PC-9 (cell line): ENCODE measurements at regions not wholly inside any gene's neighbourhood (a gene's known extent, or its start where the extent isn't known, plus 50 kb on each side); places are given as distances from the start of the nearest gene placed in this dataset.
"Not testable (repeated sequence)": the region's sequence is repeated elsewhere in the genome, so short reads cannot be mapped to it uniquely, and the experiment has no call there.

ENCODE experiments used
- BruUV-seq: library from RNA; stranded (reverse); fragments of 400-500 nt; replicated peaks from 2 replicates; lab custom pipeline; 2021; lab: Mats Ljungman, UMichigan
- CTCF ChIA-PET: fragments of 300-600 bp; sonication (Branson Sonifier 250); formaldehyde crosslinking; loops from one replicate; lab custom pipeline; 2022; ENCODE audit warnings: antibody characterized with exemption; lab: Charles Lee
- POLR2A ChIA-PET: fragments of 300-600 bp; sonication (Branson Sonifier 250); formaldehyde crosslinking; loops from one replicate; lab custom pipeline; 2022; ENCODE audit warnings: antibody characterized with exemption; ENCODE audit not compliant: unreplicated experiment; lab: Charles Lee
- DNase-seq, 2 experiments: peaks; one replicate each; pipeline versions ENCODE4 v3.0.0 to v3.0.0-alpha.2; 2015 to 2022; ENCODE audit warnings: mixed read lengths in 1 of 2
- H2AFZ ChIP-seq: fragments of 200-600 bp; sonication (generic); 2 replicates; pipeline ENCODE4 v1.8.1; 2017; ENCODE audit warnings: antibody characterized with exemption
- H3F3A ChIP-seq: fragments of 200-600 bp; sonication (generic); 2 replicates; pipeline ENCODE4 v1.8.1; 2017; ENCODE audit warnings: antibody characterized with exemption, mild to moderate bottlenecking, low read depth; ENCODE audit not compliant: insufficient read depth
- H3K27ac ChIP-seq: fragments of 200-600 bp; sonication (generic); 2 replicates; pipeline ENCODE4 v1.6.1; 2016; ENCODE audit warnings: mixed run types
- H3K27me3 ChIP-seq: fragments of 200-600 bp; sonication (generic); 2 replicates; pipeline ENCODE4 v1.6.1; 2016; ENCODE audit warnings: low read depth, mixed run types; ENCODE audit not compliant: insufficient read depth
- H3K36me3 ChIP-seq: fragments of 200-600 bp; sonication (generic); 2 replicates; pipeline ENCODE4 v1.6.1; 2016; ENCODE audit warnings: low read depth, mixed run types
- H3K4me1 ChIP-seq: fragments of 200-600 bp; sonication (generic); replicated peaks from 2 replicates; pipeline ENCODE4 v1.6.1; 2016; ENCODE audit warnings: mixed run types; ENCODE audit not compliant: insufficient read depth
- H3K4me2 ChIP-seq: fragments of 200-600 bp; sonication (generic); 2 replicates; pipeline ENCODE4 v1.6.1; 2017; ENCODE audit warnings: mixed run types
- H3K4me3 ChIP-seq: fragments of 200-600 bp; sonication (generic); 2 replicates; pipeline ENCODE4 v1.6.1; 2016; ENCODE audit warnings: mixed run types
- H3K79me2 ChIP-seq: fragments of 200-600 bp; sonication (generic); 2 replicates; pipeline ENCODE4 v1.6.1; 2017; ENCODE audit warnings: low read depth, mixed run types
- H3K9me2 ChIP-seq: fragments of 200-600 bp; sonication (generic); 2 replicates; pipeline ENCODE4 v1.8.1; 2017; ENCODE audit warnings: mild to moderate bottlenecking; ENCODE audit not compliant: insufficient read depth
- H3K9me3 ChIP-seq: fragments of 200-600 bp; sonication (generic); 2 replicates; pipeline ENCODE4 v1.8.1; 2016; ENCODE audit warnings: low read depth; ENCODE audit not compliant: insufficient read depth
- H4K20me1 ChIP-seq: fragments of 200-600 bp; sonication (generic); 2 replicates; pipeline ENCODE4 v1.8.1; 2017; ENCODE audit not compliant: insufficient read depth
- EZH2 ChIP-seq: fragments of 200-600 bp; sonication (generic); IDR thresholded peaks from 2 replicates; pipeline ENCODE4 v1.8.0; 2017; ENCODE audit warnings: antibody characterized with exemption, low read depth
- intact Hi-C: fragments of 100-400 bp; cut with micrococcal nuclease; formaldehyde crosslinking; loops from one replicate; pipeline ENCODE4 v1.10.0; 2022; ENCODE audit not compliant: unreplicated experiment
- TF ChIP-seq, protein P1 (sequence below): fragments of 200-600 bp; sonication (generic); conservative IDR thresholded peaks from 2 replicates; pipeline ENCODE4 v1.6.1; 2017; ENCODE audit warnings: mixed run types, antibody characterized with exemption, mild to moderate bottlenecking, moderate library complexity

- H2AFZ ChIP-seq, H3F3A ChIP-seq, H3K36me3 ChIP-seq, H3K79me2 ChIP-seq, BruUV-seq, CTCF ChIA-PET, H3K4me3 ChIP-seq, H3K9me2 ChIP-seq, H4K20me1 ChIP-seq, intact Hi-C loops, H3K27me3 ChIP-seq, H3K9me3 ChIP-seq, H3K4me2 ChIP-seq, POLR2A ChIA-PET, H3K27ac ChIP-seq, H3K4me1 ChIP-seq, DNase-seq: not testable (repeated sequence)
Measured at GRCh38 chr15:88965097-88965496, 51.9 kb upstream of the MFGE8 start.

GRCh38 chr15:88970232-88970631 is 57.1 kb upstream of the MFGE8 start:
- CTCF ChIA-PET: no interaction called here
- Histone ChIP-seq H3K9me3 (peaks cover 3% of the 10 kb centered on the region; the same call in 1 of the 2 replicates), H3K79me2 (no peaks in the 10 kb centered on the region), H3K36me3 (no peaks in the 10 kb centered on the region), H3K27ac (no peak overlapping the region), H2AFZ (no peak overlapping the region), H3F3A (no peaks in the 10 kb centered on the region), H3K4me2 (no peak overlapping the region), H4K20me1 (no peaks in the 10 kb centered on the region), H3K27me3 (no peaks in the 10 kb centered on the region), H3K4me1 (no peaks in the 10 kb centered on the region), H3K9me2 (no peaks in the 10 kb centered on the region), H3K4me3 (no peak overlapping the region)
- POLR2A ChIA-PET: interaction anchor here (0.7 kb wide), 1 partner anchor 65 kb away, joined by 3 read pairs; no protein-coding TSS in a partner anchor
- intact Hi-C loops: no loop called here
- no TSS peak for BruUV-seq
- TF ChIP-seq, protein P1, sequence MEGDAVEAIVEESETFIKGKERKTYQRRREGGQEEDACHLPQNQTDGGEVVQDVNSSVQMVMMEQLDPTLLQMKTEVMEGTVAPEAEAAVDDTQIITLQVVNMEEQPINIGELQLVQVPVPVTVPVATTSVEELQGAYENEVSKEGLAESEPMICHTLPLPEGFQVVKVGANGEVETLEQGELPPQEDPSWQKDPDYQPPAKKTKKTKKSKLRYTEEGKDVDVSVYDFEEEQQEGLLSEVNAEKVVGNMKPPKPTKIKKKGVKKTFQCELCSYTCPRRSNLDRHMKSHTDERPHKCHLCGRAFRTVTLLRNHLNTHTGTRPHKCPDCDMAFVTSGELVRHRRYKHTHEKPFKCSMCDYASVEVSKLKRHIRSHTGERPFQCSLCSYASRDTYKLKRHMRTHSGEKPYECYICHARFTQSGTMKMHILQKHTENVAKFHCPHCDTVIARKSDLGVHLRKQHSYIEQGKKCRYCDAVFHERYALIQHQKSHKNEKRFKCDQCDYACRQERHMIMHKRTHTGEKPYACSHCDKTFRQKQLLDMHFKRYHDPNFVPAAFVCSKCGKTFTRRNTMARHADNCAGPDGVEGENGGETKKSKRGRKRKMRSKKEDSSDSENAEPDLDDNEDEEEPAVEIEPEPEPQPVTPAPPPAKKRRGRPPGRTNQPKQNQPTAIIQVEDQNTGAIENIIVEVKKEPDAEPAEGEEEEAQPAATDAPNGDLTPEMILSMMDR: no peak
- no peak for TF ChIP-seq EZH2
- no peak for DNase-seq

GRCh38 chr15:88974392-88974791 is 61.2 kb upstream of the MFGE8 start:
- TF ChIP-seq, protein P1: no peak
- TF ChIP-seq EZH2: no peak
- no peaks in the 10 kb centered on the region for H3K9me2 ChIP-seq
- intact Hi-C loops: no loop called here
- H3K36me3 ChIP-seq: no peaks in the 10 kb centered on the region
- peaks cover 3% of the 10 kb centered on the region; the same call in 1 of the 2 replicates for H3K9me3 ChIP-seq
- H3K4me1 ChIP-seq: no peaks in the 10 kb centered on the region
- DNase-seq: no peak
- CTCF ChIA-PET: no interaction called here
- H3K27ac ChIP-seq: no peak overlapping the region
- no TSS peak for BruUV-seq
- H3F3A ChIP-seq: no peaks in the 10 kb centered on the region
- H3K79me2 ChIP-seq: no peaks in the 10 kb centered on the region
- no peak overlapping the region for H3K4me2 ChIP-seq
- H4K20me1 ChIP-seq: no peaks in the 10 kb centered on the region
- no peak overlapping the region for H2AFZ ChIP-seq
- no peak overlapping the region for H3K4me3 ChIP-seq
- POLR2A ChIA-PET: no interaction called here
- H3K27me3 ChIP-seq: peaks cover 4% of the 10 kb centered on the region; the same call in 1 of the 2 replicates

GRCh38 chr15:88975891-88976290 is 62.7 kb upstream of the MFGE8 start:
- Histone ChIP-seq H3K4me2 (no peak overlapping the region), H3K36me3 (no peaks in the 10 kb centered on the region), H3K79me2 (no peaks in the 10 kb centered on the region), H3F3A (no peaks in the 10 kb centered on the region), H3K4me3 (no peak overlapping the region), H3K27me3 (peaks cover 4% of the 10 kb centered on the region; the same call in 1 of the 2 replicates), H2AFZ (no peak overlapping the region), H3K9me2 (no peaks in the 10 kb centered on the region), H3K27ac (no peak overlapping the region), H3K4me1 (no peaks in the 10 kb centered on the region), H4K20me1 (no peaks in the 10 kb centered on the region), H3K9me3 (no peaks in the 10 kb centered on the region)
- DNase-seq: no peak
- CTCF ChIA-PET: interaction anchor here (0.6 kb wide), 1 partner anchor 82 kb away, joined by 3 read pairs; no protein-coding TSS in a partner anchor
- TF ChIP-seq, protein P1: no peak
- TF ChIP-seq EZH2: no peak
- intact Hi-C loops: loop anchor here (5.0 kb wide), 1 partner anchor 44 kb away; no protein-coding TSS in a partner anchor
- BruUV-seq: no TSS peak
- POLR2A ChIA-PET: no interaction called here
